ENCODE measurements at regions not wholly inside any gene's neighbourhood (a gene's known extent, or its start where the extent isn't known, plus 50 kb on each side); places are given as distances from the start of the nearest gene placed in this dataset.

DNA sequence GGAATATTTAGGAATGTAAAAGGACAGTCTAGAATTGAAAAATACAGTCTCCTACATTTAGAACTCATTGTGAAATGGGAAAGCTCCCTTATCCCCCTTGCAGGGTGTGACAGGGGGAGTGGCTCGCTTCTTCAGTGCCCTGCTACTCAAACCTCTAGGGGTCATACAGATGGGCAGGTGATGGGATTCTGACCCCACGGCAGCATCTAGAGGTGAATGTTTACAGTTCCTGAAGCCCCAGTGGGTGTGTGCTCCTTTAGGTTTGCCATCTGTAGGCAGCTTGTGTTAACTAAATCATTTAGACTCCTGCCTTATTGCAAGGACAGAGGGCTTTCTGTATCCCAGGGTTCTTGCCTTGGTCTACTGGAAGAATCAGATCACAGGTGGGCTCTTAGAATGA, 271.0 kb upstream of the MPDZ start:
- ChIA-PET POLR2A (no interaction called here), CTCF (no interaction called here)
- Mint-ChIP-seq H3K4me1 (no peaks in the 10 kb centered on the region), H3K4me3 (no peak overlapping the region), H3K27me3 (no peaks in the 10 kb centered on the region), H3K36me3 (peaks cover 0 to 2% (median 0%) of the 10 kb centered on the region in 3 donors), H3K9me3 (peaks cover 0 to 20% (median 2%) of the 10 kb centered on the region in 5 donors), H3K27ac (no peak overlapping the region)
- Histone ChIP-seq H3K36me3 (ENCODE audit: insufficient read depth, low read length) (no peaks in the 10 kb centered on the region), H3K9me3 (ENCODE audit: low read length) (no peaks in the 10 kb centered on the region), H3K4me3 (ENCODE audit: low read length) (no peak overlapping the region), H3K27me3 (ENCODE audit: insufficient read depth, low read length, poor library complexity, severe bottlenecking) (no peaks in the 10 kb centered on the region), H3K27ac (ENCODE audit: low read depth, low read length) (no peak overlapping the region), H3K4me1 (ENCODE audit: insufficient read depth, low read length) (no peaks in the 10 kb centered on the region)
- DNase-seq, result no peak

DNA sequence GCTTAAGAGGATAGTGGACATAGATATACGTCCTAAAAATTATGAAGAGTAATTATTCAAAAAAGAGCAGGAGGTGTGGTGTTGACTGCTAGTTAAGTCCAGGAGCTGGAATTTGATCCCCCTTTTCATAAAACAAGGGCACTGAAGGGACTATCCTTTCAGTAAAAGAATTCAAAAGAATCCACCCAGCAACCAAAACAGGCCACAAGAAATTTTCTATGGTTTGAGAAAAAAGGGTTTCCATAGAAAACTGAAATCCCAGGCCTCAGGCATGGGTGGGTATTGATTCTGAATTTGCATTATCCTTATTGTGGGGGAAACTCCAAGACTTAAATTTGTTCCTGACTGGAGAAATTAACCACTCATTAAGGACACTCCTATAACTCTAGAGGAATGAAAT, 269.0 kb upstream of the MPDZ start:
- Histone ChIP-seq H3K27me3 (ENCODE audit: insufficient read depth, low read length, poor library complexity, severe bottlenecking) (no peaks in the 10 kb centered on the region), H3K4me1 (ENCODE audit: insufficient read depth, low read length) (no peaks in the 10 kb centered on the region), H3K4me3 (ENCODE audit: low read length) (no peak overlapping the region), H3K9me3 (ENCODE audit: low read length) (no peaks in the 10 kb centered on the region), H3K27ac (ENCODE audit: low read depth, low read length) (no peak overlapping the region), H3K36me3 (ENCODE audit: insufficient read depth, low read length) (no peaks in the 10 kb centered on the region)
- ChIA-PET CTCF (no interaction called here), POLR2A (no interaction called here)
- no peak overlapping the region for H3K27ac Mint-ChIP-seq
- H3K4me3 Mint-ChIP-seq, result no peak overlapping the region
- H3K27me3 Mint-ChIP-seq, result no peaks in the 10 kb centered on the region
- peaks cover 0 to 2% (median 0%) of the 10 kb centered on the region in 3 donors for H3K36me3 Mint-ChIP-seq
- peaks cover 0 to 20% (median 2%) of the 10 kb centered on the region in 5 donors for H3K9me3 Mint-ChIP-seq
- H3K4me1 Mint-ChIP-seq, result no peaks in the 10 kb centered on the region
- DNase-seq, result no peak

GRCh38 chr9:13535141-13535540, 255.6 kb upstream of the MPDZ start:
- DNase-seq, result no peak
- Histone ChIP-seq H3K4me1 (ENCODE audit: insufficient read depth, low read length) (no peaks in the 10 kb centered on the region), H3K27me3 (ENCODE audit: insufficient read depth, low read length, poor library complexity, severe bottlenecking) (no peaks in the 10 kb centered on the region), H3K27ac (ENCODE audit: low read depth, low read length) (no peak overlapping the region), H3K4me3 (ENCODE audit: low read length) (no peak overlapping the region), H3K36me3 (ENCODE audit: insufficient read depth, low read length) (no peaks in the 10 kb centered on the region), H3K9me3 (ENCODE audit: low read length) (no peaks in the 10 kb centered on the region)
- Mint-ChIP-seq H3K4me3 (no peak overlapping the region), H3K27ac (no peak overlapping the region), H3K36me3 (no peaks in the 10 kb centered on the region), H3K27me3 (no peaks in the 10 kb centered on the region), H3K9me3 (peaks cover 0 to 44% (median 9%) of the 10 kb centered on the region in 5 donors), H3K4me1 (no peaks in the 10 kb centered on the region)
- CTCF ChIA-PET, result no interaction called here
- POLR2A ChIA-PET, result no interaction called here

- H3K4me1 Mint-ChIP-seq, result no peaks in the 10 kb centered on the region
- H3K9me3 ChIP-seq (ENCODE audit: low read length), result no peaks in the 10 kb centered on the region
- POLR2A ChIA-PET, result no interaction called here
- no peak overlapping the region for H3K27ac ChIP-seq (ENCODE audit: low read depth, low read length)
- H3K36me3 ChIP-seq (ENCODE audit: insufficient read depth, low read length), result no peaks in the 10 kb centered on the region
- no peaks in the 10 kb centered on the region for H3K27me3 ChIP-seq (ENCODE audit: insufficient read depth, low read length, poor library complexity, severe bottlenecking)
- no peak overlapping the region for H3K4me3 Mint-ChIP-seq
- H3K27ac Mint-ChIP-seq, result no peak overlapping the region
- no peaks in the 10 kb centered on the region for H3K4me1 ChIP-seq (ENCODE audit: insufficient read depth, low read length)
- peaks cover 0 to 50% (median 14%) of the 10 kb centered on the region in 5 donors for H3K9me3 Mint-ChIP-seq
- no peaks in the 10 kb centered on the region for H3K27me3 Mint-ChIP-seq
- CTCF ChIA-PET, result no interaction called here
- no peak overlapping the region for H3K4me3 ChIP-seq (ENCODE audit: low read length)
- H3K36me3 Mint-ChIP-seq, result no peaks in the 10 kb centered on the region
- no peak for DNase-seq
Measured at GRCh38 chr9:13534006-13534405, 254.5 kb upstream of the MPDZ start.

- Histone ChIP-seq H3K27ac (ENCODE audit: low read depth, low read length) (no peak overlapping the region), H3K9me3 (ENCODE audit: low read length) (no peaks in the 10 kb centered on the region), H3K27me3 (ENCODE audit: insufficient read depth, low read length, poor library complexity, severe bottlenecking) (no peaks in the 10 kb centered on the region), H3K4me3 (ENCODE audit: low read length) (no peak overlapping the region), H3K36me3 (ENCODE audit: insufficient read depth, low read length) (no peaks in the 10 kb centered on the region), H3K4me1 (ENCODE audit: insufficient read depth, low read length) (no peaks in the 10 kb centered on the region)
- Mint-ChIP-seq H3K27ac (no peak overlapping the region), H3K9me3 (peaks cover 0 to 41% (median 14%) of the 10 kb centered on the region in 5 donors), H3K4me1 (no peaks in the 10 kb centered on the region), H3K4me3 (no peak overlapping the region), H3K27me3 (no peaks in the 10 kb centered on the region), H3K36me3 (no peaks in the 10 kb centered on the region)
- DNase-seq, result no peak
- CTCF ChIA-PET, result interaction anchor here (0.6 kb wide), 1 partner anchor 182 kb away, joined by 3 read pairs; no protein-coding TSS in a partner anchor
- POLR2A ChIA-PET, result no interaction called here
Measured at GRCh38 chr9:13532407-13532806, 252.9 kb upstream of the MPDZ start.

DNA sequence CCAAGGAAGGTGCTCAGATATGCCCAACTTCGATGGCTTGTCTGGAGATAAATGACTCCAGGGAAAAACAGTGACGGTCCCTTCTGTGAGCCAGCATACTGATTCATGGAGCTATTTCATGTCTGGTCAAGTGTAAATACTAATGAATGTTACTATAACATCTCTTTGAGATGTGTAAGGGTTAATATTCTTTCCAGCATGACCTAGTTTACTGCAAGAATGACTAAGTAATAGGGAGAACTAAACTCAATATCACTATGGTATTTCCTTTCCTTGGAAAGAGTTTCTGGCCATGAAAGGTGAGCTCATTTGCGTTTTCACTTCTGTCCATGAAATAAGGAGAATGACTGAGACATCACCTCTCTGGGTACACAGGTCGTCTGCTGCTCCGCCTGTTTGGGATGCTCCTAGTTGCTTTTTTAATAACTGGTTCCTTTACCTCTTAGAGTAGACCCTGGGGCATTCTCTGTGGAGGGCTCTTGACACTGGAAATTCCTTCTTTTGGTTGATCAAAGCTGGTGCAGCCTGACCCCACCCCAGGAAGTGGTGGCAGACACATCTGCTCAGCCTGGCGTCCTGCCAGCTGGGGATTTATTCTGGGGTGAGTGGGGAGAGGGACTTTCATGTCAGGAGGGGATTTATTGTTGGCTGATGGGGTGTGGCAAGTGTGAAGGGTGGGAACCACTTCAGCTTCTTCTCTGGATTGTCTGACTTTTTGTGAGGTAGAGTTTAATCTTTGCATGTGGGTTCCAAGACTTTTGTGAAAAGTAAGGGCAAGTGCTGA, 250.0 kb upstream of the MPDZ start:
- Histone ChIP-seq H3K4me3 (ENCODE audit: low read length) (no peak overlapping the region), H3K27ac (ENCODE audit: low read depth, low read length) (no peak overlapping the region), H3K9me3 (ENCODE audit: low read length) (no peaks in the 10 kb centered on the region), H3K4me1 (ENCODE audit: insufficient read depth, low read length) (no peaks in the 10 kb centered on the region), H3K36me3 (ENCODE audit: insufficient read depth, low read length) (no peaks in the 10 kb centered on the region), H3K27me3 (ENCODE audit: insufficient read depth, low read length, poor library complexity, severe bottlenecking) (no peaks in the 10 kb centered on the region)
- H3K27me3 Mint-ChIP-seq, result no peaks in the 10 kb centered on the region
- DNase-seq, result no peak
- ChIA-PET POLR2A (no interaction called here), CTCF (no interaction called here)
- H3K27ac Mint-ChIP-seq, result no peak overlapping the region
- no peak overlapping the region for H3K4me3 Mint-ChIP-seq
- H3K4me1 Mint-ChIP-seq, result no peaks in the 10 kb centered on the region
- H3K36me3 Mint-ChIP-seq, result no peaks in the 10 kb centered on the region
- H3K9me3 Mint-ChIP-seq, result peaks cover 0 to 38% (median 12%) of the 10 kb centered on the region in 5 donors

DNA sequence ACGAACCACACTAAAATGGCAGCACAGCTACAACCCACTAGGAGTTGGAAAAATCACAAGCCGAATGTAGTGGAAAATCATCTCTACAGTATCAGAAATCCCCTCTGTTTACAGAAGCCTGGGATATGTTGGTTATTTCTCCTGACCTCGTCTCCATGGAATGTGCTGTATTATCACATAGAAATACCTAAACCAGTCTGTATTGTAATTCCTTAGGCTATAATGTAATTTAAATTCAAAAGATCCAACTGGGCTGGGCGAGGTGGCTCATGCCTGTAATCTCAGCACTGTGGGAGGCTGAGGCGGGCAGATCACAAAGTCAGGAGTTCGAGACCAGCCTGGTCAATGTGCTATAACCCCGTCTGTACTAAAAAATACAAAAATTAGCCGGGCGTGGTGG, 244.8 kb upstream of the MPDZ start:
- ChIA-PET CTCF (no interaction called here), POLR2A (no interaction called here)
- Histone ChIP-seq H3K27me3 (ENCODE audit: insufficient read depth, low read length, poor library complexity, severe bottlenecking) (no peaks in the 10 kb centered on the region), H3K4me1 (ENCODE audit: insufficient read depth, low read length) (no peaks in the 10 kb centered on the region), H3K4me3 (ENCODE audit: low read length) (no peak overlapping the region), H3K27ac (ENCODE audit: low read depth, low read length) (no peak overlapping the region), H3K36me3 (ENCODE audit: insufficient read depth, low read length) (no peaks in the 10 kb centered on the region), H3K9me3 (ENCODE audit: low read length) (no peaks in the 10 kb centered on the region)
- H3K36me3 Mint-ChIP-seq, result no peaks in the 10 kb centered on the region
- H3K4me1 Mint-ChIP-seq, result no peaks in the 10 kb centered on the region
- H3K27me3 Mint-ChIP-seq, result no peaks in the 10 kb centered on the region
- peaks cover 0 to 10% (median 0%) of the 10 kb centered on the region in 5 donors for H3K9me3 Mint-ChIP-seq
- DNase-seq, result no peak
- H3K27ac Mint-ChIP-seq, result no peak overlapping the region
- no peak overlapping the region for H3K4me3 Mint-ChIP-seq

- CTCF ChIA-PET, result no interaction called here
- no peaks in the 10 kb centered on the region for H3K36me3 ChIP-seq (ENCODE audit: insufficient read depth, low read length)
- H3K9me3 ChIP-seq (ENCODE audit: low read length), result no peaks in the 10 kb centered on the region
- no peaks in the 10 kb centered on the region for H3K4me1 Mint-ChIP-seq
- no peak overlapping the region for H3K4me3 Mint-ChIP-seq
- H3K36me3 Mint-ChIP-seq, result no peaks in the 10 kb centered on the region
- H3K27me3 ChIP-seq (ENCODE audit: insufficient read depth, low read length, poor library complexity, severe bottlenecking), result no peaks in the 10 kb centered on the region
- no peak overlapping the region for H3K27ac Mint-ChIP-seq
- H3K27ac ChIP-seq (ENCODE audit: low read depth, low read length), result no peak overlapping the region
- peaks cover 0 to 23% (median 9%) of the 10 kb centered on the region in 5 donors for H3K9me3 Mint-ChIP-seq
- DNase-seq, result no peak
- no peaks in the 10 kb centered on the region for H3K27me3 Mint-ChIP-seq
- POLR2A ChIA-PET, result no interaction called here
- no peaks in the 10 kb centered on the region for H3K4me1 ChIP-seq (ENCODE audit: insufficient read depth, low read length)
- H3K4me3 ChIP-seq (ENCODE audit: low read length), result no peak overlapping the region
Measured at GRCh38 chr9:13520069-13520468, 240.6 kb upstream of the MPDZ start.

Data from CD8-positive, alpha-beta memory T cell (primary cell).